Urothelium cell line (cell line): ENCODE measurements at regions not wholly inside any gene's neighbourhood (a gene's known extent, or its start where the extent isn't known, plus 50 kb on each side); places are given as distances from the start of the nearest gene placed in this dataset.
A peak's percentile ranks its signal among the peaks of the same experiment; 100 is the strongest.
"Not testable (repeated sequence)": the region's sequence is repeated elsewhere in the genome, so short reads cannot be mapped to it uniquely, and the experiment has no call there.

Experiments used
- DNase-seq: peaks from one replicate; pipeline ENCODE4 v3.0.0; 2011; ENCODE audit warnings: low spot score, mixed read lengths
- FAIRE-seq: peaks from 2 replicates; lab custom pipeline; 2011; peaks lifted over from hg19 to GRCh38; lab: Jason Lieb, UNC

- FAIRE-seq, result no peak
- no peak for DNase-seq
These were observed 199.4 kb upstream of the PTGFR start for GRCh38 chr1:78291418-78291817.

- FAIRE-seq, result no peak
- no peak for DNase-seq
These were observed 198.9 kb upstream of the PTGFR start for GRCh38 chr1:78291872-78292271.

GRCh38 chr1:78292361-78292760 is 198.4 kb upstream of the PTGFR start:
- no peak for FAIRE-seq
- DNase-seq, result no peak

GRCh38 chr1:78297836-78298235 is 192.9 kb upstream of the PTGFR start:
- DNase-seq, result no peak
- no peak for FAIRE-seq

GRCh38 chr1:78298349-78298748 is 192.4 kb upstream of the PTGFR start:
- DNase-seq (no peak), FAIRE-seq (no peak)

GRCh38 chr1:78301141-78301540 is 189.6 kb upstream of the PTGFR start:
- DNase-seq (no peak), FAIRE-seq (no peak)

GRCh38 chr1:78303620-78304019 is 187.2 kb upstream of the PTGFR start:
- DNase-seq (peak; percentile 65), FAIRE-seq (no peak)

- DNase-seq (no peak), FAIRE-seq (no peak)
These were observed 186.4 kb upstream of the PTGFR start for GRCh38 chr1:78304341-78304740.

- no peak for FAIRE-seq
- no peak for DNase-seq
These were observed 186.0 kb upstream of the PTGFR start for GRCh38 chr1:78304761-78305160.

- DNase-seq, FAIRE-seq: not testable (repeated sequence)
These were observed 180.5 kb upstream of the PTGFR start for GRCh38 chr1:78310261-78310660.

GRCh38 chr1:78318011-78318410 is 172.8 kb upstream of the PTGFR start:
- DNase-seq (no peak), FAIRE-seq (no peak)

GRCh38 chr1:78319603-78320002 is 171.2 kb upstream of the PTGFR start:
- FAIRE-seq (no peak), DNase-seq (no peak)

GRCh38 chr1:78322928-78323680 is 167.7 kb upstream of the PTGFR start:
- DNase-seq (no peak), FAIRE-seq (no peak)

GRCh38 chr1:78325293-78325692 is 165.5 kb upstream of the PTGFR start:
- FAIRE-seq (no peak), DNase-seq (no peak)

GRCh38 chr1:78329475-78329874 is 161.3 kb upstream of the PTGFR start:
- no peak for DNase-seq
- FAIRE-seq, result no peak

GRCh38 chr1:78331799-78332198 is 159.0 kb upstream of the PTGFR start:
- FAIRE-seq, result no peak

GRCh38 chr1:78333502-78333901 is 157.3 kb upstream of the PTGFR start:
- DNase-seq, result no peak

More at GRCh38 chr1:78331799-78332198, 159.0 kb upstream of the PTGFR start:
- no peak for DNase-seq

GRCh38 chr1:78334114-78334513 is 156.7 kb upstream of the PTGFR start:
- no peak for FAIRE-seq
- DNase-seq, result no peak

More at GRCh38 chr1:78333502-78333901, 157.3 kb upstream of the PTGFR start:
- FAIRE-seq, result no peak

- no peak for FAIRE-seq
- DNase-seq, result no peak
These were observed 155.8 kb upstream of the PTGFR start for GRCh38 chr1:78334952-78335351.

- not testable (repeated sequence) for FAIRE-seq, DNase-seq
These were observed 154.0 kb upstream of the PTGFR start for GRCh38 chr1:78336751-78337150.

GRCh38 chr1:78339490-78339889 is 151.3 kb upstream of the PTGFR start:
- FAIRE-seq, result peak; percentile 91
- DNase-seq, result peak; percentile 40

GRCh38 chr1:78340006-78340405 is 150.8 kb upstream of the PTGFR start:
- FAIRE-seq, result no peak
- DNase-seq, result peak; percentile 40
